ENCODE measurements at regions not wholly inside any gene's neighbourhood (a gene's known extent, or its start where the extent isn't known, plus 50 kb on each side); places are given as distances from the start of the nearest gene placed in this dataset.

- no peaks in the 10 kb centered on the region for H3K79me2 ChIP-seq (ENCODE audit: low read length)
- no peak for DNase-seq
- peaks cover 3% of the 10 kb centered on the region for H3K9me3 ChIP-seq (ENCODE audit: low read length)
- no peak overlapping the region for H2AFZ ChIP-seq (ENCODE audit: low read length)
- no peaks in the 10 kb centered on the region for H4K20me1 ChIP-seq (ENCODE audit: insufficient read depth, low read depth, low read length)
- no peak overlapping the region for H3K9ac ChIP-seq (ENCODE audit: low read length)
- no peaks in the 10 kb centered on the region for H3K36me3 ChIP-seq (ENCODE audit: insufficient read depth, low read length)
- no peaks in the 10 kb centered on the region for H3K9me2 ChIP-seq (replicated peaks; ENCODE audit: insufficient read depth, low read length)
- no peaks in the 10 kb centered on the region for H3K27me3 ChIP-seq (ENCODE audit: low read length)
- H3K4me2 ChIP-seq (ENCODE audit: low read depth, low read length, poor library complexity, severe bottlenecking): no peak overlapping the region
- no peaks in the 10 kb centered on the region for H3K4me1 ChIP-seq (ENCODE audit: low read length)
- no peak overlapping the region for H3K4me3 ChIP-seq (ENCODE audit: low read length)
- no peak overlapping the region for H3K27ac ChIP-seq (ENCODE audit: low read length)
These were observed 140.4 kb downstream of the DKK1 start for GRCh38 chr10:52454491-52454890.

- Histone ChIP-seq H3K27ac (ENCODE audit: low read length) (no peak overlapping the region), H3K4me1 (ENCODE audit: low read length) (no peaks in the 10 kb centered on the region), H3K9ac (ENCODE audit: low read length) (no peak overlapping the region), H3K4me2 (ENCODE audit: low read depth, low read length, poor library complexity, severe bottlenecking) (no peak overlapping the region), H3K4me3 (ENCODE audit: low read length) (no peak overlapping the region), H3K27me3 (ENCODE audit: low read length) (no peaks in the 10 kb centered on the region), H2AFZ (ENCODE audit: low read length) (no peak overlapping the region), H4K20me1 (ENCODE audit: insufficient read depth, low read depth, low read length) (no peaks in the 10 kb centered on the region), H3K79me2 (ENCODE audit: low read length) (no peaks in the 10 kb centered on the region), H3K9me2 (replicated peaks; ENCODE audit: insufficient read depth, low read length) (no peaks in the 10 kb centered on the region), H3K9me3 (ENCODE audit: low read length) (peaks cover 3% of the 10 kb centered on the region), H3K36me3 (ENCODE audit: insufficient read depth, low read length) (no peaks in the 10 kb centered on the region)
- DNase-seq: no peak
These were observed 141.0 kb downstream of the DKK1 start for GRCh38 chr10:52455098-52455497.

GRCh38 chr10:52459097-52459496, 145.0 kb downstream of the DKK1 start:
- Histone ChIP-seq H3K4me3 (ENCODE audit: low read length) (no peak overlapping the region), H3K36me3 (ENCODE audit: insufficient read depth, low read length) (no peaks in the 10 kb centered on the region), H3K4me2 (ENCODE audit: low read depth, low read length, poor library complexity, severe bottlenecking) (no peak overlapping the region), H3K9me2 (replicated peaks; ENCODE audit: insufficient read depth, low read length) (no peaks in the 10 kb centered on the region), H3K27ac (ENCODE audit: low read length) (no peak overlapping the region), H2AFZ (ENCODE audit: low read length) (no peak overlapping the region), H3K4me1 (ENCODE audit: low read length) (no peaks in the 10 kb centered on the region), H3K9ac (ENCODE audit: low read length) (no peak overlapping the region), H3K27me3 (ENCODE audit: low read length) (no peaks in the 10 kb centered on the region), H3K9me3 (ENCODE audit: low read length) (peaks cover 15% of the 10 kb centered on the region), H4K20me1 (ENCODE audit: insufficient read depth, low read depth, low read length) (no peaks in the 10 kb centered on the region), H3K79me2 (ENCODE audit: low read length) (no peaks in the 10 kb centered on the region)
- no peak for DNase-seq

GRCh38 chr10:52463826-52464225, 149.7 kb downstream of the DKK1 start:
- H3K9ac ChIP-seq (ENCODE audit: low read length): no peak overlapping the region
- H3K27ac ChIP-seq (ENCODE audit: low read length): no peak overlapping the region
- H3K27me3 ChIP-seq (ENCODE audit: low read length): no peaks in the 10 kb centered on the region
- no peak overlapping the region for H3K4me3 ChIP-seq (ENCODE audit: low read length)
- H3K79me2 ChIP-seq (ENCODE audit: low read length): no peaks in the 10 kb centered on the region
- H3K4me2 ChIP-seq (ENCODE audit: low read depth, low read length, poor library complexity, severe bottlenecking): no peak overlapping the region
- no peaks in the 10 kb centered on the region for H3K4me1 ChIP-seq (ENCODE audit: low read length)
- no peaks in the 10 kb centered on the region for H3K36me3 ChIP-seq (ENCODE audit: insufficient read depth, low read length)
- no peaks in the 10 kb centered on the region for H3K9me2 ChIP-seq (replicated peaks; ENCODE audit: insufficient read depth, low read length)
- DNase-seq: no peak
- no peak overlapping the region for H2AFZ ChIP-seq (ENCODE audit: low read length)
- no peaks in the 10 kb centered on the region for H4K20me1 ChIP-seq (ENCODE audit: insufficient read depth, low read depth, low read length)
- peaks cover 36% of the 10 kb centered on the region for H3K9me3 ChIP-seq (ENCODE audit: low read length)

GRCh38 chr10:52464368-52465124, 150.5 kb downstream of the DKK1 start:
- Histone ChIP-seq H2AFZ (ENCODE audit: low read length) (no peak overlapping the region), H3K27me3 (ENCODE audit: low read length) (no peaks in the 10 kb centered on the region), H3K9ac (ENCODE audit: low read length) (no peak overlapping the region), H3K4me1 (ENCODE audit: low read length) (no peaks in the 10 kb centered on the region), H3K4me3 (ENCODE audit: low read length) (no peak overlapping the region), H3K79me2 (ENCODE audit: low read length) (no peaks in the 10 kb centered on the region), H3K36me3 (ENCODE audit: insufficient read depth, low read length) (no peaks in the 10 kb centered on the region), H3K9me3 (ENCODE audit: low read length) (peaks cover 37% of the 10 kb centered on the region), H4K20me1 (ENCODE audit: insufficient read depth, low read depth, low read length) (no peaks in the 10 kb centered on the region), H3K4me2 (ENCODE audit: low read depth, low read length, poor library complexity, severe bottlenecking) (no peak overlapping the region), H3K9me2 (replicated peaks; ENCODE audit: insufficient read depth, low read length) (no peaks in the 10 kb centered on the region), H3K27ac (ENCODE audit: low read length) (no peak overlapping the region)
- DNase-seq: no peak

GRCh38 chr10:52465202-52465601, 151.1 kb downstream of the DKK1 start:
- H2AFZ ChIP-seq (ENCODE audit: low read length): no peak overlapping the region
- no peaks in the 10 kb centered on the region for H3K79me2 ChIP-seq (ENCODE audit: low read length)
- H4K20me1 ChIP-seq (ENCODE audit: insufficient read depth, low read depth, low read length): no peaks in the 10 kb centered on the region
- H3K27me3 ChIP-seq (ENCODE audit: low read length): no peaks in the 10 kb centered on the region
- no peak overlapping the region for H3K27ac ChIP-seq (ENCODE audit: low read length)
- peaks cover 36% of the 10 kb centered on the region for H3K9me3 ChIP-seq (ENCODE audit: low read length)
- no peak for DNase-seq
- H3K9me2 ChIP-seq (replicated peaks; ENCODE audit: insufficient read depth, low read length): no peaks in the 10 kb centered on the region
- no peaks in the 10 kb centered on the region for H3K36me3 ChIP-seq (ENCODE audit: insufficient read depth, low read length)
- no peak overlapping the region for H3K4me2 ChIP-seq (ENCODE audit: low read depth, low read length, poor library complexity, severe bottlenecking)
- no peak overlapping the region for H3K9ac ChIP-seq (ENCODE audit: low read length)
- H3K4me3 ChIP-seq (ENCODE audit: low read length): no peak overlapping the region
- H3K4me1 ChIP-seq (ENCODE audit: low read length): no peaks in the 10 kb centered on the region

- H2AFZ ChIP-seq (ENCODE audit: low read length): no peak overlapping the region
- H3K4me1 ChIP-seq (ENCODE audit: low read length): no peaks in the 10 kb centered on the region
- no peak overlapping the region for H3K27ac ChIP-seq (ENCODE audit: low read length)
- no peaks in the 10 kb centered on the region for H3K79me2 ChIP-seq (ENCODE audit: low read length)
- H3K9me3 ChIP-seq (ENCODE audit: low read length): peaks cover 35% of the 10 kb centered on the region
- no peaks in the 10 kb centered on the region for H3K27me3 ChIP-seq (ENCODE audit: low read length)
- no peak overlapping the region for H3K4me2 ChIP-seq (ENCODE audit: low read depth, low read length, poor library complexity, severe bottlenecking)
- no peaks in the 10 kb centered on the region for H4K20me1 ChIP-seq (ENCODE audit: insufficient read depth, low read depth, low read length)
- no peaks in the 10 kb centered on the region for H3K9me2 ChIP-seq (replicated peaks; ENCODE audit: insufficient read depth, low read length)
- H3K9ac ChIP-seq (ENCODE audit: low read length): no peak overlapping the region
- no peak overlapping the region for H3K4me3 ChIP-seq (ENCODE audit: low read length)
- no peak for DNase-seq
- no peaks in the 10 kb centered on the region for H3K36me3 ChIP-seq (ENCODE audit: insufficient read depth, low read length)
These were observed 152.4 kb downstream of the DKK1 start for GRCh38 chr10:52466464-52466863.

GRCh38 chr10:52469970-52470705, 156.1 kb downstream of the DKK1 start:
- no peak for DNase-seq
- no peaks in the 10 kb centered on the region for H4K20me1 ChIP-seq (ENCODE audit: insufficient read depth, low read depth, low read length)
- H3K9ac ChIP-seq (ENCODE audit: low read length): no peak overlapping the region
- no peaks in the 10 kb centered on the region for H3K4me1 ChIP-seq (ENCODE audit: low read length)
- no peak overlapping the region for H3K4me2 ChIP-seq (ENCODE audit: low read depth, low read length, poor library complexity, severe bottlenecking)
- H3K4me3 ChIP-seq (ENCODE audit: low read length): no peak overlapping the region
- H3K36me3 ChIP-seq (ENCODE audit: insufficient read depth, low read length): no peaks in the 10 kb centered on the region
- no peaks in the 10 kb centered on the region for H3K79me2 ChIP-seq (ENCODE audit: low read length)
- peaks cover 40% of the 10 kb centered on the region for H3K9me3 ChIP-seq (ENCODE audit: low read length)
- H3K27ac ChIP-seq (ENCODE audit: low read length): no peak overlapping the region
- no peak overlapping the region for H2AFZ ChIP-seq (ENCODE audit: low read length)
- H3K27me3 ChIP-seq (ENCODE audit: low read length): no peaks in the 10 kb centered on the region
- H3K9me2 ChIP-seq (replicated peaks; ENCODE audit: insufficient read depth, low read length): no peaks in the 10 kb centered on the region
